Vagina (tissue), 2 donors: ENCODE measurements at regions not wholly inside any gene's neighbourhood (a gene's known extent, or its start where the extent isn't known, plus 50 kb on each side); places are given as distances from the start of the nearest gene placed in this dataset.
"Not testable (repeated sequence)": the region's sequence is repeated elsewhere in the genome, so short reads cannot be mapped to it uniquely, and the experiment has no call there.

ENCODE experiments used
- DNase-seq, 2 donors: peaks; one replicate each; pipeline ENCODE4 v3.0.0-alpha.2; 2017; ENCODE audit errors: extremely low spot score in 2 of 2
- H3K27ac ChIP-seq: fragments of 200-600 bp; sonication (generic); one replicate; pipeline ENCODE4 v1.5.1; 2019
- H3K27me3 ChIP-seq: fragments of 200-600 bp; sonication (generic); one replicate; pipeline ENCODE4 v1.5.1; 2019
- H3K36me3 ChIP-seq, 2 donors: fragments of 200-600 bp; sonication (generic); one replicate each; pipeline ENCODE4 v1.5.1; 2017 to 2019
- H3K4me1 ChIP-seq: fragments of 200-600 bp; sonication (generic); one replicate; pipeline ENCODE4 v1.5.1; 2019
- H3K4me3 ChIP-seq, 2 donors: fragments of 200-600 bp; sonication (generic); 1 replicate in 1 of 2; 2 replicates in 1 of 2; pipeline ENCODE4 v1.5.1; 2016 to 2019
- H3K9me3 ChIP-seq: fragments of 200-600 bp; sonication (generic); one replicate; pipeline ENCODE4 v1.5.1; 2019
- POLR2A ChIP-seq, 2 donors: fragments of 450-650 bp; IDR thresholded peaks; one replicate each; pipeline ENCODE4 v1.6.1; 2017; ENCODE audit warnings: antibody characterized with exemption in 2 of 2, mild to moderate bottlenecking in 2 of 2, moderate library complexity in 2 of 2
- POLR2AphosphoS5 ChIP-seq, 2 donors: sonication (generic); formaldehyde crosslinking; IDR thresholded peaks; one replicate each; pipeline ENCODE4 v1.9.0; 2017; ENCODE audit warnings: antibody characterized with exemption in 2 of 2, mild to moderate bottlenecking in 2 of 2, low read depth in 1 of 2; ENCODE audit not compliant: insufficient read depth in 1 of 2
- intact Hi-C: fragments of 100-400 bp; cut with DNase I; formaldehyde crosslinking; loops from one replicate; pipeline ENCODE4 v1.15.1; 2023
- TF ChIP-seq, protein P1 (sequence below), 3 experiments: fragments of 450-650 bp in 2 of 3; fragments of 200-600 bp in 1 of 3; sonication (generic) in 1 of 3; IDR thresholded peaks; one replicate each; pipeline ENCODE4 v1.5.1; 2017 to 2019; ENCODE audit warnings: antibody characterized with exemption in 3 of 3, mild to moderate bottlenecking in 2 of 3, moderate library complexity in 2 of 3

- Histone ChIP-seq H3K36me3 (no peaks in the 10 kb centered on the region), H3K4me3 (no peak overlapping the region), H3K4me1 (no peaks in the 10 kb centered on the region), H3K9me3 (no peaks in the 10 kb centered on the region), H3K27me3 (no peaks in the 10 kb centered on the region), H3K27ac (no peak overlapping the region)
- no peak for TF ChIP-seq POLR2AphosphoS5 (IDR thresholded peaks at IDR 0.05; ENCODE audit: insufficient read depth in 1 of 2, low read depth in 1 of 2)
- TF ChIP-seq, protein P1, sequence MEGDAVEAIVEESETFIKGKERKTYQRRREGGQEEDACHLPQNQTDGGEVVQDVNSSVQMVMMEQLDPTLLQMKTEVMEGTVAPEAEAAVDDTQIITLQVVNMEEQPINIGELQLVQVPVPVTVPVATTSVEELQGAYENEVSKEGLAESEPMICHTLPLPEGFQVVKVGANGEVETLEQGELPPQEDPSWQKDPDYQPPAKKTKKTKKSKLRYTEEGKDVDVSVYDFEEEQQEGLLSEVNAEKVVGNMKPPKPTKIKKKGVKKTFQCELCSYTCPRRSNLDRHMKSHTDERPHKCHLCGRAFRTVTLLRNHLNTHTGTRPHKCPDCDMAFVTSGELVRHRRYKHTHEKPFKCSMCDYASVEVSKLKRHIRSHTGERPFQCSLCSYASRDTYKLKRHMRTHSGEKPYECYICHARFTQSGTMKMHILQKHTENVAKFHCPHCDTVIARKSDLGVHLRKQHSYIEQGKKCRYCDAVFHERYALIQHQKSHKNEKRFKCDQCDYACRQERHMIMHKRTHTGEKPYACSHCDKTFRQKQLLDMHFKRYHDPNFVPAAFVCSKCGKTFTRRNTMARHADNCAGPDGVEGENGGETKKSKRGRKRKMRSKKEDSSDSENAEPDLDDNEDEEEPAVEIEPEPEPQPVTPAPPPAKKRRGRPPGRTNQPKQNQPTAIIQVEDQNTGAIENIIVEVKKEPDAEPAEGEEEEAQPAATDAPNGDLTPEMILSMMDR (IDR thresholded peaks at IDR 0.05): no peak
- intact Hi-C loops: no loop called here
- no peak for DNase-seq
Observed at GRCh38 chr6:135616655-135617054, 119.1 kb upstream of the AHI1 start.

- Histone ChIP-seq H3K27ac (no peak overlapping the region), H3K9me3 (no peaks in the 10 kb centered on the region), H3K4me3 (no peak overlapping the region), H3K4me1 (no peaks in the 10 kb centered on the region), H3K27me3 (no peaks in the 10 kb centered on the region), H3K36me3 (no peaks in the 10 kb centered on the region)
- TF ChIP-seq POLR2A (IDR thresholded peaks at IDR 0.05) (no peak), POLR2AphosphoS5 (IDR thresholded peaks at IDR 0.05; ENCODE audit: insufficient read depth in 1 of 2, low read depth in 1 of 2) (no peak)
- TF ChIP-seq, protein P1 (IDR thresholded peaks at IDR 0.05): no peak
- intact Hi-C loops: no loop called here
- DNase-seq: no peak
Observed at GRCh38 chr6:135617222-135617621, 119.7 kb upstream of the AHI1 start.

- Histone ChIP-seq H3K9me3 (no peaks in the 10 kb centered on the region), H3K27me3 (no peaks in the 10 kb centered on the region), H3K36me3 (no peaks in the 10 kb centered on the region), H3K4me3 (no peak overlapping the region), H3K4me1 (no peaks in the 10 kb centered on the region), H3K27ac (no peak overlapping the region)
- DNase-seq: no peak
- intact Hi-C loops: no loop called here
- TF ChIP-seq, protein P1 (IDR thresholded peaks at IDR 0.05): no peak
- TF ChIP-seq POLR2AphosphoS5 (IDR thresholded peaks at IDR 0.05; ENCODE audit: insufficient read depth in 1 of 2, low read depth in 1 of 2): no peak
Observed at GRCh38 chr6:135622081-135622480, 124.5 kb upstream of the AHI1 start.

DNA sequence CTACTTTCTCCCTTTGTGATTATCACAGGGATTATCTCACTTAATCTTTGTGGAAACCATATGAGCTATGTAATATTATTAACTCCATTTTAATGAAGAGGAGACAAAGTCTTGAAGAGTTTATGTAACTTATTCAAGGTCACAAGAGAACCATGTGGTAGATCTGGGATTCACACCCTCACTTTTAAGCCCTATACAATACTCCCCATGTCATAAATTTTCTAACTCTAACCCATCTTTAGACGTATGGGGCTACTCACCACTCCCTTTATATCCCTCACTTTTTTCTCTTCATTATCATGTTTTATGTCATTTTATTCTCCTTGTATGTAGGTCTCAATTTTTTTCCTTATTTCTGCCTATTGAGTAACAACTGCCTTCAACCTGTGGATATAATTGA lies 126.4 kb upstream of the AHI1 start:
- no peak for DNase-seq
- TF ChIP-seq, protein P1 (IDR thresholded peaks at IDR 0.05): no peak
- no peak for TF ChIP-seq POLR2AphosphoS5 (IDR thresholded peaks at IDR 0.05; ENCODE audit: insufficient read depth in 1 of 2, low read depth in 1 of 2)
- TF ChIP-seq POLR2A (IDR thresholded peaks at IDR 0.05): no peak
- Histone ChIP-seq H3K4me3 (no peak overlapping the region), H3K4me1 (no peaks in the 10 kb centered on the region), H3K9me3 (no peaks in the 10 kb centered on the region), H3K27me3 (no peaks in the 10 kb centered on the region), H3K27ac (no peak overlapping the region), H3K36me3 (no peaks in the 10 kb centered on the region)
- intact Hi-C loops: no loop called here

- intact Hi-C loops: no loop called here
- Histone ChIP-seq H3K9me3 (no peaks in the 10 kb centered on the region), H3K4me1 (no peaks in the 10 kb centered on the region), H3K27ac (no peak overlapping the region), H3K27me3 (no peaks in the 10 kb centered on the region), H3K36me3 (no peaks in the 10 kb centered on the region), H3K4me3 (no peak overlapping the region)
- TF ChIP-seq, protein P1 (IDR thresholded peaks at IDR 0.05): no peak
- TF ChIP-seq POLR2AphosphoS5 (IDR thresholded peaks at IDR 0.05; ENCODE audit: insufficient read depth in 1 of 2, low read depth in 1 of 2): no peak
- TF ChIP-seq POLR2A (IDR thresholded peaks at IDR 0.05): no peak
- no peak for DNase-seq
Observed at GRCh38 chr6:135624402-135625295, 127.1 kb upstream of the AHI1 start.

DNA sequence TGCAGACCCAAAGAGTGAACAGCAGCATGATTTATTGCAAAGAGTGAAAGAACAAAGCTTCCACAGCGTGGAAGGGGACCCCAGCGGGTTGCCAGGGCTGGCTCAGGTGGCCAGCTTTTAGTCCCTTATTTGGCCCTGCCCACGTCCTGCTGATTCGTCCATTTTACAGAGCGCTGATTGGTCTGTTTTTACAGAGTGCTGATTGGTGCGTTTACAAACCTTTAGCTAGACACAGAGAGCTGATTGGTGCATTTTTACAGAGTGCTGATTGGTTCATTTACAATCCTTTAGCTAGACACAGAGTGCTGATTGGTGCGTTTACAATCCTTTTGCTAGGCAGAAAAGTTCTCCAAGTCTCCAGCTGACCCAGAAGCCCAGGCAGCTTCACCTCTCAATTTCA lies 128.5 kb upstream of the AHI1 start:
- H3K9me3 ChIP-seq, H3K36me3 ChIP-seq, H3K4me3 ChIP-seq, H3K4me1 ChIP-seq, DNase-seq, H3K27ac ChIP-seq, intact Hi-C loops, H3K27me3 ChIP-seq: not testable (repeated sequence)
